Panc1 (cell line): ENCODE measurements at regions not wholly inside any gene's neighbourhood (a gene's known extent, or its start where the extent isn't known, plus 50 kb on each side); places are given as distances from the start of the nearest gene placed in this dataset.

Experiments
- ATAC-seq: fragments of 200-7000 bp; cut with Tn5 transposase; 2 replicates; pipeline ENCODE4 v1.9.1; 2020; ENCODE audit warnings: mild to moderate bottlenecking, moderate library complexity
- BruUV-seq: library from RNA; stranded (reverse); fragments of 400-500 nt; replicated peaks from 2 replicates; lab custom pipeline; 2021; lab: Mats Ljungman, UMichigan
- CTCF ChIA-PET: fragments of 300-600 bp; sonication (Branson Sonifier 250); formaldehyde crosslinking; loops from one replicate; lab custom pipeline; 2022; ENCODE audit warnings: antibody characterized with exemption; lab: Charles Lee
- POLR2A ChIA-PET: fragments of 300-600 bp; sonication (Branson Sonifier 250); formaldehyde crosslinking; loops from one replicate; lab custom pipeline; 2022; ENCODE audit warnings: antibody characterized with exemption; lab: Charles Lee
- DNase-seq: peaks from one replicate; pipeline ENCODE4 v3.0.0-alpha.2; 2010; ENCODE audit warnings: low read depth, low spot score
- H3K27ac ChIP-seq: 2 replicates; pipeline ENCODE4 v1.5.1; 2011; ENCODE audit warnings: mild to moderate bottlenecking, low read length, inconsistent platforms
- H3K27me3 ChIP-seq: fragments of 200-500 bp; sonication (Bioruptor generic); 2 replicates; pipeline ENCODE4 v1.6.0; 2014; ENCODE audit warnings: low read length, inconsistent platforms; ENCODE audit not compliant: control insufficient read depth, insufficient read depth
- H3K36me3 ChIP-seq: fragments of 200-500 bp; sonication (Bioruptor generic); 2 replicates; pipeline ENCODE4 v1.5.1; 2014; ENCODE audit warnings: inconsistent platforms, mild to moderate bottlenecking, low read length, moderate library complexity; ENCODE audit not compliant: control insufficient read depth, insufficient read depth
- H3K4me1 ChIP-seq: 2 replicates; pipeline ENCODE4 v1.5.1; 2011; ENCODE audit warnings: inconsistent platforms, mild to moderate bottlenecking, low read length, moderate library complexity; ENCODE audit not compliant: control insufficient read depth, insufficient read depth
- H3K4me3 ChIP-seq, 2 experiments: 2 replicates each; pipeline ENCODE4 v1.5.1; 2011 to 2012; ENCODE audit warnings: low read depth in 2 of 2, low read length in 2 of 2, mild to moderate bottlenecking in 2 of 2, inconsistent platforms in 1 of 2, moderate library complexity in 1 of 2
- H3K9me3 ChIP-seq: fragments of 200-500 bp; sonication (Bioruptor generic); 2 replicates; pipeline ENCODE4 v1.5.1; 2014; ENCODE audit warnings: low read depth, mild to moderate bottlenecking, inconsistent platforms, low read length, moderate library complexity; ENCODE audit not compliant: control insufficient read depth, insufficient read depth
- POLR2AphosphoS5 ChIP-seq: IDR thresholded peaks from 2 replicates; pipeline ENCODE4 v1.6.1; 2012; ENCODE audit warnings: mild to moderate bottlenecking, low read depth, low read length, moderate library complexity
- SIN3A ChIP-seq: IDR thresholded peaks from 2 replicates; pipeline ENCODE4 v1.6.1; 2012; ENCODE audit warnings: low read depth, mild to moderate bottlenecking, low read length, moderate library complexity, borderline replicate concordance; ENCODE audit not compliant: insufficient read depth
- TCF7L2 ChIP-seq: IDR thresholded peaks from 2 replicates; pipeline ENCODE4 v1.6.1; 2011; ENCODE audit warnings: mild to moderate bottlenecking, low read depth, low read length, inconsistent platforms
- in situ Hi-C: cut with HindIII; loops from 2 replicates; pipeline ENCODE4 v1.10.0; 2016; ENCODE audit warnings: low sequenced_read_pairs, low pct_unique_long_range_greater_than_20kb
- intact Hi-C: fragments of 100-400 bp; cut with micrococcal nuclease; formaldehyde crosslinking; loops from one replicate; pipeline ENCODE4 v1.10.0; 2022; ENCODE audit not compliant: unreplicated experiment
- TF ChIP-seq, protein P1 (sequence below): fragments of 450-650 bp; IDR thresholded peaks from 2 replicates; pipeline ENCODE4 v1.5.1; 2017; ENCODE audit warnings: mild to moderate bottlenecking
- TF ChIP-seq, protein P2 (sequence below), 2 experiments: IDR thresholded peaks; 2 replicates each; pipeline ENCODE4 v1.6.1; 2011 to 2012; ENCODE audit warnings: low read depth in 2 of 2, control low read depth in 1 of 2, low read length in 1 of 2, mild to moderate bottlenecking in 1 of 2, moderate library complexity in 1 of 2; ENCODE audit not compliant: insufficient read depth in 1 of 2

DNA sequence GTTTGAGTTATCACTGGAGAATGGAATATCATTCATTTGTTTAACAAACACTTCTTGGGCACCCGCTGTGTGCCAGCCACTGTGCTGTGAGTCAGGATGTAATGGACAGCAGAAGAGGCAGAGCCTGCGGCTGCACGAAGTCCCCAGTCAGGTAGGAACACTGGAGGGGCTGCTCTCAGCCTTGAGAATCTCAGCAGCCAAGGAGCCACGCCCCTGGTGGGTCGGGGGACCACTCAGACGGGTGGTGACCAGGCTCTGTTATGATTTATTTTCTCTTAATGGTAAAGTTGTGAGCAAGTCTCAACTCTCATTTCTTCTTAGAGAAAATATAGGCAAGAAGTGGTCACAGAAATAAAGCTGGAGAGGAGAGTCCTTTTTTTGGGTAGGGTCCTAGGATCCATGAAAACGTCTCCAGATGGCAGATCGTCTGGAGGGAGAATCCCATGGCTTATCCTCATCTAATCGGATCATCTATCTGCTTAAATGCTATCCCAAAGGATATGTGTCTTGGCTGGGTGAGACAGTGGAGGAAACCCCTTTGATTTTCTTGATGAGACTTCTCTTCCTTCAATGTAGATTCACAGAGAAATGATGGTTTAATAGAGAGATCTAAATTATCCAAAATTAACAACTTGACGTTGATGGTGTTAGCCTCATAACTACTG is 129.1 kb upstream of the LGALSL start:
- in situ Hi-C loops: no loop called here
- TF ChIP-seq SIN3A: no peak
- no peak for TF ChIP-seq POLR2AphosphoS5
- H3K4me1 ChIP-seq: no peaks in the 10 kb centered on the region
- DNase-seq: no peak
- H3K9me3 ChIP-seq: no peaks in the 10 kb centered on the region
- ChIA-PET CTCF (no interaction called here), POLR2A (no interaction called here)
- no peak overlapping the region for H3K27ac ChIP-seq
- no TSS peak for BruUV-seq
- H3K27me3 ChIP-seq: peaks cover 21% of the 10 kb centered on the region
- intact Hi-C loops: loop anchor here (1.0 kb wide), 1 partner anchor 276 kb away; no protein-coding TSS in a partner anchor
- no peak overlapping the region for H3K4me3 ChIP-seq
- no peaks in the 10 kb centered on the region for H3K36me3 ChIP-seq
- no peak for ATAC-seq

DNA sequence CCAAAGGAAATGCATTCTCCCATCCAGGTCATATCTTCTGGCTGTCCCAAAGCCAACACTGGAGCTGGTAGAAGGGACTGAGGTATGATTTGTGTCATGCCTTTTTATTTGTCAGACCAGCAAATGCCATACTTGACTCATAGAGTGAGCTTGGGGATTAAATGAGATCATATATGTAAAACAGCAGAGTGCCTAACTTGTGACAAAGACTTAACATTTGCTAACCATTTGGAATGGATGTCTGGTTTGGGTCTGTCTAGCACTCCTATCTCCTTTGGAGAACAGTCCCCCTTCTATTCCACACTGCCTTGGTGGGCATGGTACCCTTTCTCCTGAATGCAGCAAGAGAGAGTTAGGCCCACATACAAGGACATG is 128.5 kb upstream of the LGALSL start:
- no peaks in the 10 kb centered on the region for H3K4me1 ChIP-seq
- TF ChIP-seq, protein P1, sequence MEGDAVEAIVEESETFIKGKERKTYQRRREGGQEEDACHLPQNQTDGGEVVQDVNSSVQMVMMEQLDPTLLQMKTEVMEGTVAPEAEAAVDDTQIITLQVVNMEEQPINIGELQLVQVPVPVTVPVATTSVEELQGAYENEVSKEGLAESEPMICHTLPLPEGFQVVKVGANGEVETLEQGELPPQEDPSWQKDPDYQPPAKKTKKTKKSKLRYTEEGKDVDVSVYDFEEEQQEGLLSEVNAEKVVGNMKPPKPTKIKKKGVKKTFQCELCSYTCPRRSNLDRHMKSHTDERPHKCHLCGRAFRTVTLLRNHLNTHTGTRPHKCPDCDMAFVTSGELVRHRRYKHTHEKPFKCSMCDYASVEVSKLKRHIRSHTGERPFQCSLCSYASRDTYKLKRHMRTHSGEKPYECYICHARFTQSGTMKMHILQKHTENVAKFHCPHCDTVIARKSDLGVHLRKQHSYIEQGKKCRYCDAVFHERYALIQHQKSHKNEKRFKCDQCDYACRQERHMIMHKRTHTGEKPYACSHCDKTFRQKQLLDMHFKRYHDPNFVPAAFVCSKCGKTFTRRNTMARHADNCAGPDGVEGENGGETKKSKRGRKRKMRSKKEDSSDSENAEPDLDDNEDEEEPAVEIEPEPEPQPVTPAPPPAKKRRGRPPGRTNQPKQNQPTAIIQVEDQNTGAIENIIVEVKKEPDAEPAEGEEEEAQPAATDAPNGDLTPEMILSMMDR: no peak
- TF ChIP-seq TCF7L2: no peak
- TF ChIP-seq SIN3A: no peak
- TF ChIP-seq, protein P2, sequence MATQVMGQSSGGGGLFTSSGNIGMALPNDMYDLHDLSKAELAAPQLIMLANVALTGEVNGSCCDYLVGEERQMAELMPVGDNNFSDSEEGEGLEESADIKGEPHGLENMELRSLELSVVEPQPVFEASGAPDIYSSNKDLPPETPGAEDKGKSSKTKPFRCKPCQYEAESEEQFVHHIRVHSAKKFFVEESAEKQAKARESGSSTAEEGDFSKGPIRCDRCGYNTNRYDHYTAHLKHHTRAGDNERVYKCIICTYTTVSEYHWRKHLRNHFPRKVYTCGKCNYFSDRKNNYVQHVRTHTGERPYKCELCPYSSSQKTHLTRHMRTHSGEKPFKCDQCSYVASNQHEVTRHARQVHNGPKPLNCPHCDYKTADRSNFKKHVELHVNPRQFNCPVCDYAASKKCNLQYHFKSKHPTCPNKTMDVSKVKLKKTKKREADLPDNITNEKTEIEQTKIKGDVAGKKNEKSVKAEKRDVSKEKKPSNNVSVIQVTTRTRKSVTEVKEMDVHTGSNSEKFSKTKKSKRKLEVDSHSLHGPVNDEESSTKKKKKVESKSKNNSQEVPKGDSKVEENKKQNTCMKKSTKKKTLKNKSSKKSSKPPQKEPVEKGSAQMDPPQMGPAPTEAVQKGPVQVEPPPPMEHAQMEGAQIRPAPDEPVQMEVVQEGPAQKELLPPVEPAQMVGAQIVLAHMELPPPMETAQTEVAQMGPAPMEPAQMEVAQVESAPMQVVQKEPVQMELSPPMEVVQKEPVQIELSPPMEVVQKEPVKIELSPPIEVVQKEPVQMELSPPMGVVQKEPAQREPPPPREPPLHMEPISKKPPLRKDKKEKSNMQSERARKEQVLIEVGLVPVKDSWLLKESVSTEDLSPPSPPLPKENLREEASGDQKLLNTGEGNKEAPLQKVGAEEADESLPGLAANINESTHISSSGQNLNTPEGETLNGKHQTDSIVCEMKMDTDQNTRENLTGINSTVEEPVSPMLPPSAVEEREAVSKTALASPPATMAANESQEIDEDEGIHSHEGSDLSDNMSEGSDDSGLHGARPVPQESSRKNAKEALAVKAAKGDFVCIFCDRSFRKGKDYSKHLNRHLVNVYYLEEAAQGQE (IDR thresholded peaks at IDR 0.05; ENCODE audit: insufficient read depth in 1 of 2, low read depth in 2 of 2, low read length in 1 of 2): no peak
- TF ChIP-seq POLR2AphosphoS5: no peak
- H3K4me3 ChIP-seq: no peak overlapping the region
- no peaks in the 10 kb centered on the region for H3K36me3 ChIP-seq
- no TSS peak for BruUV-seq
- POLR2A ChIA-PET: no interaction called here
- DNase-seq: no peak
- in situ Hi-C loops: no loop called here
- CTCF ChIA-PET: no interaction called here
- no peak overlapping the region for H3K27ac ChIP-seq
- no peak for ATAC-seq
- intact Hi-C loops: loop anchor here (1.0 kb wide), 1 partner anchor 276 kb away; no protein-coding TSS in a partner anchor
- H3K9me3 ChIP-seq: no peaks in the 10 kb centered on the region
- H3K27me3 ChIP-seq: peaks cover 19% of the 10 kb centered on the region
